ENCODE measurements at regions not wholly inside any gene's neighbourhood (a gene's known extent, or its start where the extent isn't known, plus 50 kb on each side); places are given as distances from the start of the nearest gene placed in this dataset.
A peak's percentile ranks its signal among the peaks of the same experiment; 100 is the strongest.

DNA sequence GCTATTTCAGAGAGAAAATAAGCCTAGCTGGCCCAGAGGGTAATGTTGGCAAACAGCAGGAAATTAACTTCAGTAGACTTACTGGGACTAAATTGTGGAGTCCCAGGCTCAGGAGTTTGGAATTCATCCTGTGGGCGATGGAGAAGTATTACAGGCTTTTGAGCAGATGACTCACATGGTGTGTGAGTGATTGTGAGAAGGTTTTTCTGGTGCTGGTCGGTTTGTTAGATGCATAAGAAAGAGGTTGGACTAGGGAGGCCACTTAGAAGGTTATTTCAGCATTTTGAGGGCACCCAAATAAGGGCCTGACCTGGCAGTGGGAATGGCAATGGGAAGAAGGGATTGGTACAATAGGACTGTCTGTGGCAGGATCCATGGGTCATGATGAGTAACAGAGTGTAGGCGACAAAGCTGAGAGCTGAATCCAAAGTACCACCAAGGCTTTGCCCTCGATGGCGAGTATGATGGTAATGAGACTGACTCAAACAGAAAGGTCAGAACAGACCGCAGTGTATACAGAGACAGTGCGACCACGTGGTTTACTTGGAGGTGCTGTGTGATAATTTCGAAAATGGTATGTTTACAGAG is 69.2 kb upstream of the KIF26B start:
- no peak for DNase-seq
- WGBS (ENCODE audit: insufficient coverage), result 99% methylated on average over 9 of the region's 9 CpGs
- H3K4me3 ChIP-seq (ENCODE audit: control insufficient read depth in 1 of 7, extremely low read depth in 1 of 7, insufficient read depth in 4 of 7, low read depth in 2 of 7, low read length in 6 of 7), result no peak overlapping the region
- no peaks in the 10 kb centered on the region for H3K4me1 ChIP-seq (ENCODE audit: control extremely low read depth in 1 of 4, control insufficient read depth in 4 of 4, insufficient read depth in 4 of 4, low read length in 3 of 4)
- peaks cover 0 to 7% (median 3%) of the 10 kb centered on the region in 4 experiments for H3K36me3 ChIP-seq (ENCODE audit: control insufficient read depth in 4 of 4, insufficient read depth in 4 of 4, low read length in 3 of 4)
- ChIA-PET CTCF (interaction anchor here (0.5 kb wide), 1 partner anchor 77 kb away, joined by 3 read pairs; no protein-coding TSS in a partner anchor), POLR2A (no interaction called here)
- no peak overlapping the region for H3K27ac ChIP-seq (ENCODE audit: insufficient read depth in 1 of 2, low read depth in 1 of 2, low read length in 2 of 2, poor library complexity in 1 of 2, severe bottlenecking in 2 of 2)
- H3K27me3 ChIP-seq (replicated peaks in 2 of 5; ENCODE audit: control insufficient read depth in 4 of 5, insufficient read depth in 5 of 5, low read length in 4 of 5), result no peaks in the 10 kb centered on the region
- no peaks in the 10 kb centered on the region for H3K9me3 ChIP-seq (ENCODE audit: control extremely low read depth in 1 of 5, control insufficient read depth in 4 of 5, insufficient read depth in 2 of 5, low read depth in 1 of 5, low read length in 4 of 5)

GRCh38 chr1:245084551-245084950 is 70.2 kb upstream of the KIF26B start:
- H3K4me1 ChIP-seq (ENCODE audit: control extremely low read depth in 1 of 4, control insufficient read depth in 4 of 4, insufficient read depth in 4 of 4, low read length in 3 of 4), result no peaks in the 10 kb centered on the region
- H3K36me3 ChIP-seq (ENCODE audit: control insufficient read depth in 4 of 4, insufficient read depth in 4 of 4, low read length in 3 of 4), result peaks cover 0 to 7% (median 3%) of the 10 kb centered on the region in 4 experiments
- H3K27me3 ChIP-seq (replicated peaks in 2 of 5; ENCODE audit: control insufficient read depth in 4 of 5, insufficient read depth in 5 of 5, low read length in 4 of 5), result no peaks in the 10 kb centered on the region
- ChIA-PET CTCF (no interaction called here), POLR2A (no interaction called here)
- no peak for DNase-seq
- 100% methylated on average over 4 of the region's 7 CpGs for whole genome bisulfite sequencing (ENCODE audit: insufficient coverage)
- no peaks in the 10 kb centered on the region for H3K9me3 ChIP-seq (ENCODE audit: control extremely low read depth in 1 of 5, control insufficient read depth in 4 of 5, insufficient read depth in 2 of 5, low read depth in 1 of 5, low read length in 4 of 5)
- no peak overlapping the region for H3K27ac ChIP-seq (ENCODE audit: insufficient read depth in 1 of 2, low read depth in 1 of 2, low read length in 2 of 2, poor library complexity in 1 of 2, severe bottlenecking in 2 of 2)
- no peak overlapping the region for H3K4me3 ChIP-seq (ENCODE audit: control insufficient read depth in 1 of 7, extremely low read depth in 1 of 7, insufficient read depth in 4 of 7, low read depth in 2 of 7, low read length in 6 of 7)

DNA sequence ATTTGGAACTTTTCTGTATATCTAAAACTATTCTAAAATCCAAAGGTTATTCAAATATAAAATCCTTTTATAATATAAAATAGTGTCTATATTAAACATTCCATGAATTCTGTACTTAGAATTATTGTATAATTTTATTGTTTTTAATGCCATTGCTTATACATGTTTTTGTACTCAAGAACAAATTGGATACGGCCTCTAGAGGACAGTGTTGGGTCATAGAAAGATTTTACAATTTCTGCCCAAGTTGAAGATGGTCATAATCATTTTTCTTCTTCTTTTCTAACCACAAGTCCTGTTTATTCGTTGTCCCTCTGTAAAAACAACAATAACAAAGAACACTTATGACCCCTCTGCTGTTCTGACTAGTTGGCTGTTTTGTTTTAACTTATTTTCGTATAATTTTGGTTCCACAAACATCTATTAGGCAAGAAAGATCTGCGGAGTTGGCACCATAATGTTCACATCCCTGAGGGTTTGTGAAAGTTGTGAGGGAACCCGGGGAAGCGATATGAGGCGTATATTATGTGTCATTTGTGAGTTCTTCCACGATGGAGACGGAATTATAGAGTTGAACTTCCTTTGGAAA is 75.7 kb upstream of the KIF26B start:
- peaks cover 0 to 1% (median 0%) of the 10 kb centered on the region in 5 experiments for H3K9me3 ChIP-seq (ENCODE audit: control extremely low read depth in 1 of 5, control insufficient read depth in 4 of 5, insufficient read depth in 2 of 5, low read depth in 1 of 5, low read length in 4 of 5)
- no peak overlapping the region for H3K27ac ChIP-seq (ENCODE audit: insufficient read depth in 1 of 2, low read depth in 1 of 2, low read length in 2 of 2, poor library complexity in 1 of 2, severe bottlenecking in 2 of 2)
- H3K27me3 ChIP-seq (replicated peaks in 2 of 5; ENCODE audit: control insufficient read depth in 4 of 5, insufficient read depth in 5 of 5, low read length in 4 of 5), result no peaks in the 10 kb centered on the region
- no peak overlapping the region for H3K4me3 ChIP-seq (ENCODE audit: control insufficient read depth in 1 of 7, extremely low read depth in 1 of 7, insufficient read depth in 4 of 7, low read depth in 2 of 7, low read length in 6 of 7)
- peak; percentile 52 to 74 (median 70) for DNase-seq
- WGBS (ENCODE audit: insufficient coverage), result 91% methylated on average over 7 of the region's 9 CpGs
- H3K36me3 ChIP-seq (ENCODE audit: control insufficient read depth in 4 of 4, insufficient read depth in 4 of 4, low read length in 3 of 4), result no peaks in the 10 kb centered on the region
- ChIA-PET POLR2A (no interaction called here), CTCF (interaction anchor here (1.2 kb wide), 1 partner anchor 12 kb away, joined by 6 read pairs; no protein-coding TSS in a partner anchor)
- H3K4me1 ChIP-seq (ENCODE audit: control extremely low read depth in 1 of 4, control insufficient read depth in 4 of 4, insufficient read depth in 4 of 4, low read length in 3 of 4), result no peaks in the 10 kb centered on the region

- Histone ChIP-seq H3K27ac (ENCODE audit: insufficient read depth in 1 of 2, low read depth in 1 of 2, low read length in 2 of 2, poor library complexity in 1 of 2, severe bottlenecking in 2 of 2) (no peak overlapping the region), H3K27me3 (replicated peaks in 2 of 5; ENCODE audit: control insufficient read depth in 4 of 5, insufficient read depth in 5 of 5, low read length in 4 of 5) (no peaks in the 10 kb centered on the region), H3K36me3 (ENCODE audit: control insufficient read depth in 4 of 4, insufficient read depth in 4 of 4, low read length in 3 of 4) (peaks cover 0 to 7% (median 5%) of the 10 kb centered on the region in 4 experiments), H3K4me3 (ENCODE audit: control insufficient read depth in 1 of 7, extremely low read depth in 1 of 7, insufficient read depth in 4 of 7, low read depth in 2 of 7, low read length in 6 of 7) (no peak overlapping the region), H3K4me1 (ENCODE audit: control extremely low read depth in 1 of 4, control insufficient read depth in 4 of 4, insufficient read depth in 4 of 4, low read length in 3 of 4) (no peaks in the 10 kb centered on the region), H3K9me3 (ENCODE audit: control extremely low read depth in 1 of 5, control insufficient read depth in 4 of 5, insufficient read depth in 2 of 5, low read depth in 1 of 5, low read length in 4 of 5) (peaks cover 4 to 11% (median 8%) of the 10 kb centered on the region in 5 experiments)
- 100% methylated on average over 5 of the region's 5 CpGs for WGBS (ENCODE audit: insufficient coverage)
- POLR2A ChIA-PET, result no interaction called here
- CTCF ChIA-PET, result no interaction called here
- no peak for DNase-seq
Observed at GRCh38 chr1:245074898-245075297, 79.9 kb upstream of the KIF26B start.

DNA sequence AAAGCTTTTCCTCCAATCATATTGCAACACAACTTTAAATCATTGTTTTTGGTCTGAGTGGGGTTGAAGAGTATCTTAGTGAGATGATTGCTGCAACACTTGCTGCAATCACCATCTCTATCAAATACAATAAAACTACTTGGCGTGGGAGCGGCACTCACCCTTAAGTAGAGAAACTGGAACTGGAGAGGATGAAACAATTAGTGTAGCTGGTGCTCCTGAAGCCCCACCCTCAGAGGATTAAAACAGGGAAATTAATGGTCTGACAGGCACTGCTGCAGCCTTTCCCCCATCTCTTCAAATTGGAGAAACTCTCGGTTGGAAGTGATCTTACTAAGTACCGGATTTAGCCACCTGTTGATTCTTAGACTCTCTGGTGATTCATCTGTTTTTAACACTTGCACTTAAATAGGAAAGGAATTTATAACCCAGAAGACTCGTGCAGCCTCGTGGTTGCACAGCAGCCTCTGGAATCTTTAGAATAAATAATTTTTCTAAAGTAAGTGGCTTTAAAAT is 80.5 kb upstream of the KIF26B start:
- H3K36me3 ChIP-seq (ENCODE audit: control insufficient read depth in 4 of 4, insufficient read depth in 4 of 4, low read length in 3 of 4), result peaks cover 0 to 7% (median 5%) of the 10 kb centered on the region in 4 experiments
- ChIA-PET POLR2A (no interaction called here), CTCF (no interaction called here)
- H3K4me1 ChIP-seq (ENCODE audit: control extremely low read depth in 1 of 4, control insufficient read depth in 4 of 4, insufficient read depth in 4 of 4, low read length in 3 of 4), result no peaks in the 10 kb centered on the region
- H3K9me3 ChIP-seq (ENCODE audit: control extremely low read depth in 1 of 5, control insufficient read depth in 4 of 5, insufficient read depth in 2 of 5, low read depth in 1 of 5, low read length in 4 of 5), result peaks cover 4 to 11% (median 8%) of the 10 kb centered on the region in 5 experiments
- no peak for DNase-seq
- 43% methylated on average over 1 of the region's 6 CpGs for WGBS (ENCODE audit: insufficient coverage)
- H3K4me3 ChIP-seq (ENCODE audit: control insufficient read depth in 1 of 7, extremely low read depth in 1 of 7, insufficient read depth in 4 of 7, low read depth in 2 of 7, low read length in 6 of 7), result no peak overlapping the region
- H3K27me3 ChIP-seq (replicated peaks in 2 of 5; ENCODE audit: control insufficient read depth in 4 of 5, insufficient read depth in 5 of 5, low read length in 4 of 5), result no peaks in the 10 kb centered on the region
- no peak overlapping the region for H3K27ac ChIP-seq (ENCODE audit: insufficient read depth in 1 of 2, low read depth in 1 of 2, low read length in 2 of 2, poor library complexity in 1 of 2, severe bottlenecking in 2 of 2)

DNA sequence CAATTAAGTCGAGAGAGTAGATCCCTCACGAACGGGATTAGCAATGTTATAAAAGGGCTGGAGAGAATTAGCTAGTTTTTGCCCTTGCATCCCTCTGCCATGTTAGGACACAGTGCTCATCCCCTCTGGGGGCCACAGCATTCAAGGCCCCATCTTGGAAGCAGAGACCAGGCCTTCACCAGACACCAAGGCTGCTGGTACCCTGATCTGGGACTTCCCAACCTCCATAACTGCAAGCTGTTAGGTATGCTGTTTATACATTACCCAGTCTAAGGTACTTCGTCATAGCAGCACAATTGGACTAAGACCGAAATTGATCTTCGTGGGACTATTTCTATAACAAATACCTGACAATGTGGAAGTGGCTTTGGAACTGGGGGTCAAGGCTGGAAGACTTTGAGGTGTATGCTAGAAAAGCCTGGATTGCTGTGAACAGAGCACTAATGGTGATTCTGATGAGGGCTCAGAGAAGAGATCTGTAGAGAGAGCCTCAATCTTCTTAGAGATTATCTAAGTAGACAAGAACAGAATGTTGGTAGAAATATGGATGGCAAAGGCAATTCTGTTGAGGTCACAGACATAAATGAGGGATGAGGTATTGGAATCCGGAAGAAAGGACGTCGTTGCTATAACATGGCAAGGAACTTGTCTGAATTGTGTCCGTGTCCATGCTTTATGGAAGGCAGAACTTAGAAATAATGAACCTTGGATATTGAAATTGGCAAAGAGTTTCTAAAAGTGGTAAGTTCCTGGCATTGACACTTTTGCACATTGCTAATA is 83.8 kb upstream of the KIF26B start:
- Histone ChIP-seq H3K4me1 (ENCODE audit: control extremely low read depth in 1 of 4, control insufficient read depth in 4 of 4, insufficient read depth in 4 of 4, low read length in 3 of 4) (no peaks in the 10 kb centered on the region), H3K9me3 (ENCODE audit: control extremely low read depth in 1 of 5, control insufficient read depth in 4 of 5, insufficient read depth in 2 of 5, low read depth in 1 of 5, low read length in 4 of 5) (peaks cover 2 to 11% (median 8%) of the 10 kb centered on the region in 5 experiments), H3K27me3 (replicated peaks in 2 of 5; ENCODE audit: control insufficient read depth in 4 of 5, insufficient read depth in 5 of 5, low read length in 4 of 5) (no peaks in the 10 kb centered on the region), H3K27ac (ENCODE audit: insufficient read depth in 1 of 2, low read depth in 1 of 2, low read length in 2 of 2, poor library complexity in 1 of 2, severe bottlenecking in 2 of 2) (no peak overlapping the region), H3K36me3 (ENCODE audit: control insufficient read depth in 4 of 4, insufficient read depth in 4 of 4, low read length in 3 of 4) (peaks cover 0 to 7% (median 5%) of the 10 kb centered on the region in 4 experiments), H3K4me3 (ENCODE audit: control insufficient read depth in 1 of 7, extremely low read depth in 1 of 7, insufficient read depth in 4 of 7, low read depth in 2 of 7, low read length in 6 of 7) (no peak overlapping the region)
- ChIA-PET POLR2A (no interaction called here), CTCF (no interaction called here)
- 92% methylated on average over 6 of the region's 10 CpGs for WGBS (ENCODE audit: insufficient coverage)
- no peak for DNase-seq

- DNase-seq, result no peak
- no peak overlapping the region for H3K27ac ChIP-seq (ENCODE audit: insufficient read depth in 1 of 2, low read depth in 1 of 2, low read length in 2 of 2, poor library complexity in 1 of 2, severe bottlenecking in 2 of 2)
- H3K36me3 ChIP-seq (ENCODE audit: control insufficient read depth in 4 of 4, insufficient read depth in 4 of 4, low read length in 3 of 4), result peaks cover 0 to 9% (median 5%) of the 10 kb centered on the region in 4 experiments
- 80% methylated on average over 1 of the region's 5 CpGs for WGBS (ENCODE audit: insufficient coverage)
- no peak overlapping the region for H3K4me3 ChIP-seq (ENCODE audit: control insufficient read depth in 1 of 7, extremely low read depth in 1 of 7, insufficient read depth in 4 of 7, low read depth in 2 of 7, low read length in 6 of 7)
- ChIA-PET POLR2A (no interaction called here), CTCF (no interaction called here)
- H3K4me1 ChIP-seq (ENCODE audit: control extremely low read depth in 1 of 4, control insufficient read depth in 4 of 4, insufficient read depth in 4 of 4, low read length in 3 of 4), result no peaks in the 10 kb centered on the region
- H3K9me3 ChIP-seq (ENCODE audit: control extremely low read depth in 1 of 5, control insufficient read depth in 4 of 5, insufficient read depth in 2 of 5, low read depth in 1 of 5, low read length in 4 of 5), result peaks cover 2 to 6% (median 5%) of the 10 kb centered on the region in 5 experiments
- no peaks in the 10 kb centered on the region for H3K27me3 ChIP-seq (replicated peaks in 2 of 5; ENCODE audit: control insufficient read depth in 4 of 5, insufficient read depth in 5 of 5, low read length in 4 of 5)
Observed at GRCh38 chr1:245067257-245067656, 87.5 kb upstream of the KIF26B start.

All from common myeloid progenitor, CD34-positive (primary cell).